H4 (cell line): ENCODE measurements at regions not wholly inside any gene's neighbourhood (a gene's known extent, or its start where the extent isn't known, plus 50 kb on each side); places are given as distances from the start of the nearest gene placed in this dataset.

Source experiments
- DNase-seq: peaks from one replicate; pipeline ENCODE4 v3.0.0-alpha.2; 2015; ENCODE audit warnings: low spot score

DNA sequence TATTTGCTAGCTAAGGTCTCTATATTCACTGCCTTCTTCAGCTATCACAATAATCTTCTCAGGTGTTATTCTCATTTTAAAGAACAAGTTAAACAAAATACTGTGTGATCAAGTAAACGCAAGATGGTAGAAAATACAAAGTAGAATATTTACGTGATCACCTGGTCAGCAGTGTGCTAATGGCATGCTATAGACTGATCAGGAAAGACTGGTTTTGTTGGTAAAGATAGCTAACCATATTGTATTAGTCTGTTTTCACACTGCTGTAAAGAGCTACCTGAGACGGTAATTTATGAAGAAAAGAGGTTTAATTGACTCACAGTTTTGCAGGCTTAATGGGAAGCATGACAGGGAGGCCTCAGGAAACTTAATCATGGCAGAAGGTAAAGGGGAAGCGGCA is 50.4 kb downstream of the ZBTB38 start:
- DNase-seq: no peak

DNA sequence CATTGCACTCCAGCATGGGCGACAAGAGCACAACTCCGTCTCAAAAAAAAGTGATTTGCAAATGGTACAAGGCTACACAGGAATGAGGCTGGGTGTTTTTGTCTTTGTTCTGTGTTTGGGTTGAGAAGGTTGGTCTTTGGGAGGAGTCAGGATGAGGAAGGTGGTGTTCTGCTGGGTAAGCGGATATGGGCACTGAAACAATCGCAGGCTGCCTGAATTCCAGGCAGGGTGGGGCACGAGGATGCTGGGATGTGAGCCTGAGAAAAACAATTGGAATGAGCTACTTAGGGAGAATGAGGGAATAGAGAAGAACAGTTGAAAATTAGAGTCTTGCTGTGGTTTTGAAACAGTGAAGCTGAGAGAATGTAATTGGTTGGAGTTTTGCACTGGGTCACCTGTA is 51.6 kb downstream of the ZBTB38 start:
- no peak for DNase-seq

DNA sequence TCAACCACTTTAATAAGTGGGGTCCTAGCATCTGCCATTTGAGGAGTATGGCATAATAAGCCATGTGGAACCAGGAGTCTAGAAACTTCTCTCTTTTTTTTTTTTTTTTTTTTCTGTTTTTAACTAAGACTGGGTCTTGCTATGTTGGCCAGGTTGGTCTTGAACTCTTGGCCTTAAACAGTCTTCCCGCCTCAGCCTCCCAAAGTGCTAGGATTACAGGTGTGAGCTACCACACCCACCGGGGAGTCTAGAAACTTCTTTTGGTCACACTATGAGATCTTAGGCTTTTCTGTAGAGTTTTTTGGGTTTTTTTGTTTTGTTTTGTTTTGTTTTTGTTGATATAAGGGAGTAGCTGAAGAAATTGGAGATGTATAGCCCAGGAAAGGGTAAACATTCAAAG is 52.9 kb downstream of the ZBTB38 start:
- no peak for DNase-seq

DNA sequence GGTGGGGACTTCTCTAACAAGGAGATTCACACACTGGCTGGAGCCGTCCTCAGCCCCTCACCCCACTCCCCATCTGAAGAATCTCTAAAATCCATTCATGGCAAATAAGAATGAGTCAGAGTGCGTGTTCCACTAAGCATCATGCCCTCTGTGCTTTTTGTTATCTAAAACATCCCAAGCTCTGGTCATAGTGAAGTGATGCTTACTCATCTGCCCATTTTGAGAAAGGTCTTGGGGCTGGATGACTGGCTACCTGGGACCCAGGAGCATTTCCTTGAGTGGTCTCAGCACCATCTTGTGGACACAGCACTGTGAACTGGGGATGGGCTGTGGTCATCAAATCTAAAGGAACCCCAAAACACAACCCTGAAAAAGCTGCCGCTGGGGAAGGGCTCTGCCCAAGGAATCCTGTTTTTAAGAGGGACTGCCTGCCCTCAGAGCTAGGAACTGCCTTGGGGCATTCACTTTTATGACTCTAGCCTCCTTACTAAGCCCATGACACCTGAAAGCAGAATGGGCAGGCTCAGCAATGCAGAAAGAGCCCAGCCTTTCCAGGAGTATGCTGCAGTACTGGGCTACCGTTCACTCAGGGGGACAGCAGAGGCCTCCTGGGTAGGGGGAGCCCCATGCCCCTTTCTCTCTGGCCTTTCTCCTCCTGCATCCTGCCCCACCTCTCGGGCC is 53.5 kb downstream of the ZBTB38 start:
- no peak for DNase-seq

DNA sequence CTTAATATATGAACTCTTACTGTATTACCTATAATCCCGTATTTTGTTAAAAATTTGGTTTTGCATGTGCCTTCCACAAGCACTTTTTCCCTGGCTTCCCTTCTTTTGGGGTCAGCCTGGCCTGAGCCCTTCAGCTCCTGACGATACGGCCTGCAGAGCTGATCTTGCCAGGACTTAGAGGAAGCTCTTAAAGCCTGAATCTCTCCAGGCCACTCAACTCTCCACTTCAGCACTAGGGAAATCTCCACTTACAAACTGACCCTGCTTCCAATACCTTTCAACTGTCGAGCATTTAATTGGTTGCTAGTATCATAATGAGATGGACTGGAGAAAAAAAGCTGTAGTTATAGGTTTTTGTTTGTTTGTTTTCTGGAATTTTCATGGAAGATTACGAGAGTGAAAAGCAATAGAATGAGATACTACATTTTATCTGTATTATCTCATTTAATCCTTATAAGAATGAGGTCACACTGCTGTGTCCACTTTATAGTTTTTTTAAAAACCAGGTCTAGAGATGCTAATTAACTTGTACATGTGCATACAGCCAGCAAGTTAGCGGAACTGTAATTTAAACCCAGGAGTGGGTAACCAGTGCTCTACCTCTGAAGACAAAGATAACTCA is 54.8 kb downstream of the ZBTB38 start:
- no peak for DNase-seq

DNA sequence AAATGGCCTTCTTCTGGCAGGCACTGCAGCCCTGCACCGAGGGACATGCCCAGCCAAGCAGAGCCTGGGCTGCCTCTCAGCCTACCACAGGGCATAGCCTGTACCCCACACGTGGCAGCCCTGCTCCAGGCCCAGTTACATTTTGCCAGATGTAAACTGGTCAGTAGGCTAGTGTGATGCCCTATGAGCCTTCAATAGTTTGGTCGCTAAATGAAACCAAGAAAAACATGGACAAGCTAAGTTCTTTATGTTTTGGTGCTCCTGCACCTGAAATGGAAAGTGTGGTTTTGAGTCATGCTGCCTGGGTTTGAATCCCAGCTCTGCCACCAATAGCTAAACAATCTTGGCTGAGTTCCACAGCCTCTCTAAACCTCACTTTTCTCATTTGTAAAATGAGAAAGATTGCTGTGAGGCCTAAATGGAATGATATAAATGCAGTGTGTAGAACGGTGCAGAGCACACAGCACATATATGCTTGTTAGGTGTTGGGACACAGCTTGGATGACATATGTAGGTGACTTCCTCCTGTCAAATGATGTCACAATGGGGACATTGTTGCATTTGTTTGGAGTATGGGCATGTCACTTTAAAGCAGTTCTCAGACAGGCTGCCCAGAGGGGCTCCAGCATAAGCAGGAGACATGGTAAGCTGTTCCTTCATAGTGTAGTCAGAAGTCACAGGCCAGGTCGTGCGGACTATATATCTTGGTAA is 57.4 kb downstream of the ZBTB38 start:
- DNase-seq: no peak

DNA sequence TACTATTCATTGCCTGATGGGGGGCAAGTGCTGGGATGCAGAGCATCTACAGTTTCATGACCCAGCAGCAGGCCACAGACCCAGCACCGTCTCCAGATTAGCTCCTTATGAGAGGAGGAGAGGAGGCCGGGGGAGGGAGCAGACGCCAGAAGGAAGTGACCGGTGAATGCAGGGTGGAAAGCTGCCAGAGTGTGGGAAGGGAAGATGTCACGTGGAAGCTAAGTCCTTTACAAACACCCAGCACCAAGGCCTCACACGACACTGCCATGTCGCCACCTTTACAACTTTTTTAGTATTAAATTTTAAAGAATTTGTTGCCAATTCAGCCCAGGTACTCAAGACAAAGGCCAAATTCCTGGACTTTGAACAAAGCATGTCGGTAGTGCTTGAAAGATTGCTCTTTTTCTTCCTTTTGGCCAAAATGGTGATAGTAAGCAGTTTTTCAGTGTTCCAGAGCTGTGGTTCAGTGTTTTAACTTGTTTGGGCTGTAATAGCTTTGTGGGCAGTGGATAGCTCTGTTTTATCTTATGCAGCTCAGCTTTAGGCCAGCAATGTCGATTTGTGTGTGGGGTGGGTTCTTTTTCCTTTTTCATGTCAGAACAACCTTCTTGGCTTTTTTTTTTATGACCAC is 58.2 kb downstream of the ZBTB38 start:
- DNase-seq: peak; percentile 64

DNA sequence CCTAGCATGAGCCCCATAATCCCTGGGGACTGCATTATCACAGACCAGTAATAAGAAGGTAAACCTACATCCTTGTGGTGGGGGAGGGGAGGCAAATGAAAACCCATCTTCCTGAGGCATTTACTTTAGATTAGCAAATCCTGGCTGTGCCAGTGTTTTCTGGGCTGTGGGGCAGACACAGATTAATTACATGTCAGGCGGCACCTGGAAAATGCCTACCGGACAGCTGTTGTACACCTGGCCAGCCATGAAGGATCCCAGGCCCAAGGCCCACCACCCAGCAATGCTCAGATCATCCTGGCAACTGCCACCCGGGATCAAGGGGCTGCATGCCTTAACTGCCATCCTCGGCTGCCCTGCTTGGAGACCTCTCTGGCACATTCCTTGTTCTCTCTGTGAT is 59.1 kb upstream of the RASA2 start:
- DNase-seq: no peak

DNA sequence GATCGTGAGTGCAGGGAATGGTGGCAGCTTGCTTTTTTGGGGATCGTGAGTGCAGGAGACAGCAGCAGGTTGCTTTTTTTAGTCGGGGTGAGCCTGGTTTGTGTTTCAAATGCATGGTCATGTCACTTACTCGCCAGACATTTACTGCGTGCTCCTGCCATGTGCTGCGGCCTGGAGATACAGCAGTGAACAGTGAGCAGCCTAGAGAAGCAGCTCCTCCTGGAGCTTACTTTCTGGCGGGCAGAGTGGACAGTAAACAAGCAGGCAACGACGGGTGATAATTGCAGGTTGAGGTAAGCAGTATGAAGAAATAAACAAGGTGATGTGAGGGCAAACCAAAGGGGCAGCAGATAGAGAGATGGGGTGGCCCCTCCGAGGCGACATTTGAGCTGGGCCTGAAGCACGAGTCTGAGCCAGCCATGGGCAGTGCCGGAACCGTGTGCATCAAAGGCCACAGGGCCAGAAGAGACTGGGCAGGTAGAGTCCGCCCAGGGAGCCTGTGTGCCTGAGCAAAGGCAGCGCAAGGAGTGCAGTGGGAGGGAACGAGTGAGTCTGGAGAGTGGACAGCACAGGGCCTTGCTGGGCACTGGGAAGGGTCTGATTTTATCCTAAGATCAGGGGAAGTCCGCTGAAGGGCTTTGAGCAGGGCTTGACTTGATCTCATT is 57.3 kb upstream of the RASA2 start:
- no peak for DNase-seq

DNA sequence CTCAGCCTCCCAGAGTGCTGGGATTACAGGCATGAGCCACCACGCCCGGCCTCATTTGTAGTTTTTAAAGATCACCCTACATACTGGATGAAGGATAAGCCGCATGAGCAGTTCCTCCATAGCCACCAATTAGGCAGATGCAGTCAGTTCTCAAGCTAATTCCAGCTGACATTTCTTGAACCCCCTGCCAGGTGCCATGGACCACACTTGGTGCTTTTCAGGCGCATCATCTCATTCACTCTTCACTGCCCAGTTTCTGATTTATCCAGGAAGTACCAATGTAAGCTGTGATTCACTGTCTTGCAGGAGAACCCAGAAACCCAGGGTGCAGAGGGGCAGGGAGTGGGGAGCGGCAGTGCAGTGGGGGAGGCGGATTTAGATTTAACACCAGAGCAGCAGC is 56.5 kb upstream of the RASA2 start:
- DNase-seq: no peak

DNA sequence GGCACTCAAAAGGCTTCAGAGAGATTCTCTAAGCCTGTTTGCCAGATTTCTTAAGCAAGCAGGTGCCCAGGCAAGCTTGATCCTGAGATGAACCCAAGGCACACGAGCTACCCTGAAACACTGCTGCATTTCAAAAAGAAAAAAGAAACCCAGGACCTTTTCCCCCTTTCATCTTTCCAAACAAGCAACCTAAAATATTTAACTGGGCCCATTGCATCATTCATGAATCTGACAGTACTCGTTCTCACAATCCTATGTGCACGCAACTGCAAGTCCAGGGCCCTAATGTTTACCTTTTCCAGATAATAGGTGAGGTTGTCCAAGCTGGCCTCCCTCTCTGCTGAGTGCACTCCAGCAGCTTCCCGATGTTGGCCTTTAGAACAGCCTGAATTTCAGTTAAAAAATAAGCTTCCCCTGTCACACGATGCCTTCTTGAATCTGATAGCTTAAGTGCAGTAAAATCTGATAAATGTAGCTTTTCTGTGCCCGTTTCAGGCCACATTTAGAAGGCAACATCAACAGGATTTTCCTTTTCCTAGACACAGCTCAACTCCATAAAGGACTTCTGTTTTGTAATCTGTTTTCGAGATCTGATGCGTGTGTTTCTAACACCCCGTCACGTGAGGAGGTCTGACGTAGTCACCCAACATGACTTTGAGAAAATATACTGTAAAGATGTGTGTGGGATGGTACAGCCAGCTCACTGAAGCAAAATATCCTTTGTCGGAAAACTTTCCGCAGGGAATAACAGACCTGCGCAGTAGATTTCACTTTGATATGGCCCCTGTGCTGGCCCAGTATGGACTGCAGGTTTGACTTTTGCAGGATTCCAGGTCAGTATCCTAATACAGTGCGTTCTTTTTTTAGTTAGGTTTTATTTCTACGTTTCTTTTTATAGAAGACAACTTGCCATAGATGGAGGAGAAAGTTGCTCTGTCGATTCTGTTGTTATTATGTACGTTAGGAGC is 55.1 kb upstream of the RASA2 start:
- no peak for DNase-seq

DNA sequence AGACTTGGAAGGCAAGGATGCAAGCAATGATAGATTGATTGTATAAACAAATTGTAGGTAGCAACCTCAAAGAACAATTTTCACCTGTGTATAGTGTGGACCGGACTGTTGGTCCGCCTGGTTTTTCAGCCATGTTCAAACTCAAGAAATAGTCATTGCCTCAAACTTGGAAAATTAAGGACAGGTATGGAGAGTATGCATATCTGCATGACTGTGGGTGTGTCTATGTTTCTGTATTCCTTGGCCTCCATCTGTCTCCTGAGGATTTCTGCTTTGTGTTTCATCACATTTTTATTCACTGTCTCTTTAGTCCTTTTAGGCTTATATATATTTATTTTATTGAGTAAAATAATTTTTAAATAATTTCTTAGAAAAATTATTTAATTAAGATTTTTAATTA is 53.9 kb upstream of the RASA2 start:
- DNase-seq: no peak

DNA sequence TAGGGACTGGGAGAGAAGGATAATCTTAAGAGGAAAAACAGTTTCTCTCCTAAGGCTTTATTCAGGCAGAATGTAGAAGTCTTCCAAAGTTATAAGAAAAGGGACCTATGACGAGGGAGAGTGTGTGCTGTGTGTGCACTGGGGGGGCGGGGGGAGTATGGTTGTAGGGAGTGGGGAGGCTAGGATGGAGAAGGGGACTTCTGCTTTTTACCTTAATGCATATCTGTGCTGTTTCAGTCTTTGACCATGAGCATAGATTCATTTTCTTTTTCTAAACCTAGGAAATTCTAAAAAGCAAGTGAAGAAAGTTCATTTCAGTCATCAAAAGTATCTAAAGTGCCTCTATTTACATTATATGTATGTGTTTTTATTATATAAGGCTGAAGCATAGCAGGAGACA is 52.6 kb upstream of the RASA2 start:
- DNase-seq: no peak

DNA sequence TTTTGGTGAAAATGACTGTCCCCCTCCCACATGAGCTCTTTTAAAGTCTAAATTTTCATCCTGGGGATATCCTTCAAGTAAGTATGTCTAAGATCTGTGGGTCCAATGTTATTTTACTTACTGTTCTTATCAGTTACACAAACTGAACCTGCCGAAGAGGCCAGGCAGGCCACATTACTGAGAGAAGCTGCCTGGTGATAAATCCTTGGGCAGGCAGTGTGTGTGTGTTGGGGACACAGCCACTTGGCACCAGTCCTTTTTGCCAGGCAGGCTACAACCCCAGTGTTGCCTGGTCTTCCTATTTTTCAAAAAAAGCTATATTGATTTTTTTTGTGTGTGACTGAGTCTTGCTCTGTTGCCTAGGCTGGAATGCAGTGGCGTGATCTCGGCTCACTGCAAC is 50.6 kb upstream of the RASA2 start:
- DNase-seq: no peak
